ENCODE measurements at regions not wholly inside any gene's neighbourhood (a gene's known extent, or its start where the extent isn't known, plus 50 kb on each side); places are given as distances from the start of the nearest gene placed in this dataset.

GRCh38 chr13:106755542-106755941, 187.6 kb upstream of the ARGLU1 start:
- peak overlapping the region in 1 of 3 experiments; percentile 25; a peak in 1 of 7 replicates for H3K27ac Mint-ChIP-seq
- no peak overlapping the region for H3K27ac ChIP-seq (ENCODE audit: insufficient read length, low read depth, low read length)
- H3K9me3 Mint-ChIP-seq = no peaks in the 10 kb centered on the region; a peak in 1 of 5 replicates
- H3K9me3 ChIP-seq (ENCODE audit: control insufficient read depth, low read depth, low read length) = no peaks in the 10 kb centered on the region
- H2AK5ac ChIP-seq (ENCODE audit: insufficient read length, low read length) = no peak overlapping the region
- no peak overlapping the region for H2BK20ac ChIP-seq (ENCODE audit: low read depth, low read length, poor library complexity, severe bottlenecking)
- H4K91ac ChIP-seq (ENCODE audit: insufficient read length, low read depth, low read length) = no peak overlapping the region
- no peak overlapping the region for H3K18ac ChIP-seq (ENCODE audit: insufficient read length, low read depth, low read length)
- H3T11ph ChIP-seq (ENCODE audit: low read length) = no peak overlapping the region
- H2BK5ac ChIP-seq (ENCODE audit: insufficient read length, low read length) = no peak overlapping the region
- H3K4me2 ChIP-seq (ENCODE audit: insufficient read depth, insufficient read length, low read length) = no peak overlapping the region
- peaks cover 26 to 31% of the 10 kb centered on the region in 2 experiments for H3K4me1 Mint-ChIP-seq
- H3K56ac ChIP-seq (ENCODE audit: insufficient read length, low read depth, low read length) = no peak overlapping the region
- no peak overlapping the region for H3K23ac ChIP-seq (ENCODE audit: insufficient read length, low read depth, low read length)
- H3K4ac ChIP-seq (ENCODE audit: low read depth, low read length) = no peak overlapping the region
- H4K5ac ChIP-seq (ENCODE audit: insufficient read length, low read depth, low read length) = no peak overlapping the region
- H3K36me3 Mint-ChIP-seq (ENCODE audit: insufficient read depth in 1 of 3, low read depth in 3 of 3) = no peaks in the 10 kb centered on the region
- no peaks in the 10 kb centered on the region; the same call in 1 of the 2 replicates for H3K4me1 ChIP-seq (ENCODE audit: insufficient read depth, low read length)
- no peak overlapping the region for H2BK120ac ChIP-seq (ENCODE audit: low read depth, low read length, poor library complexity, severe bottlenecking)
- no peak overlapping the region for H2BK12ac ChIP-seq (ENCODE audit: insufficient read length, low read depth, low read length)
- H3K4me3 Mint-ChIP-seq = no peak overlapping the region
- DNase-seq = no peak
- no peaks in the 10 kb centered on the region for H3K23me2 ChIP-seq (ENCODE audit: insufficient read length, low read depth, low read length, poor library complexity, severe bottlenecking)
- no peak overlapping the region for H4K8ac ChIP-seq (replicated peaks; ENCODE audit: insufficient read length, low read depth, low read length)
- H3K79me1 ChIP-seq (ENCODE audit: insufficient read depth, low read depth, low read length, poor library complexity, severe bottlenecking) = no peaks in the 10 kb centered on the region
- H3K14ac ChIP-seq (ENCODE audit: insufficient read depth, low read length) = no peak overlapping the region
- peaks cover 2% of the 10 kb centered on the region for H3K27me3 Mint-ChIP-seq (ENCODE audit: low read depth)
- WGBS (ENCODE audit: extremely low coverage, insufficient read length, low lambda C conversion rate) = no CpG with 5 or more reads among the region's 9 CpGs
- no peak overlapping the region for H3K9ac ChIP-seq (ENCODE audit: extremely low read depth, insufficient read length, low read length)
- H4K20me1 ChIP-seq (ENCODE audit: control insufficient read depth, insufficient read depth, insufficient read length) = no peaks in the 10 kb centered on the region
- no peaks in the 10 kb centered on the region for H3K79me2 ChIP-seq (ENCODE audit: insufficient read depth, low read length)
- H2AFZ ChIP-seq (ENCODE audit: low read length) = no peak overlapping the region
- no peak for TF ChIP-seq CTCF (conservative IDR thresholded peaks at IDR 0.05)
- H2BK15ac ChIP-seq (ENCODE audit: low read depth, low read length) = no peak overlapping the region
- no peaks in the 10 kb centered on the region for H3K27me3 ChIP-seq (ENCODE audit: insufficient read depth, low read length)

All from H9 (cell line).